Ishikawa (cell line): ENCODE measurements at regions not wholly inside any gene's neighbourhood (a gene's known extent, or its start where the extent isn't known, plus 50 kb on each side); places are given as distances from the start of the nearest gene placed in this dataset.

Source experiments
- CEBPB ChIP-seq: IDR thresholded peaks from 2 replicates; pipeline ENCODE4 v1.6.1; 2012
- CREB1 ChIP-seq: IDR thresholded peaks from 2 replicates; pipeline ENCODE4 v1.6.1; 2012; ENCODE audit warnings: low read depth
- EGR1 ChIP-seq: IDR thresholded peaks from 2 replicates; pipeline ENCODE4 v1.6.1; 2012
- EP300 ChIP-seq: IDR thresholded peaks from 2 replicates; pipeline ENCODE4 v1.6.1; 2012; ENCODE audit warnings: borderline replicate concordance
- FOXM1 ChIP-seq: IDR thresholded peaks from 2 replicates; pipeline ENCODE4 v1.6.1; 2012; ENCODE audit warnings: low read depth, borderline replicate concordance
- RAD21 ChIP-seq: IDR thresholded peaks from 2 replicates; pipeline ENCODE4 v1.6.1; 2012; ENCODE audit warnings: low read depth
- REST ChIP-seq: IDR thresholded peaks from 2 replicates; pipeline ENCODE4 v1.6.1; 2012; ENCODE audit warnings: low read depth, mild to moderate bottlenecking
- TAF1 ChIP-seq: IDR thresholded peaks from 2 replicates; pipeline ENCODE4 v1.6.1; 2012; ENCODE audit warnings: low read depth, mild to moderate bottlenecking
- TCF12 ChIP-seq: IDR thresholded peaks from 2 replicates; pipeline ENCODE4 v1.6.1; 2012; ENCODE audit warnings: low read depth

GRCh38 chrX:143781103-143781502 lies 60.6 kb upstream of the SPANXN2 start:
- TF ChIP-seq CREB1 (no peak), RAD21 (no peak), TAF1 (no peak), EP300 (no peak), FOXM1 (no peak), REST (no peak), TCF12 (no peak), CEBPB (no peak), EGR1 (no peak)
